Stimulated activated naive B cell treated with anti-CD40 and anti-IgM and Interleukin-4, amounts not matched to agents 10 μg/mL and 1 μg/mL and 100 μg/mL, for 72 hours (primary cell): ENCODE measurements at regions not wholly inside any gene's neighbourhood (a gene's known extent, or its start where the extent isn't known, plus 50 kb on each side); places are given as distances from the start of the nearest gene placed in this dataset.
A peak's percentile ranks its signal among the peaks of the same experiment; 100 is the strongest.

Source experiments
- ATAC-seq, 2 donors: fragments of 150-1000 bp; cut with Tn5 transposase; replicated peaks; 2 replicates each; pipeline ENCODE4 v1.10.0; 2021; ENCODE audit warnings: moderate library complexity in 1 of 2
- DNase-seq: peaks from one replicate; pipeline ENCODE4 v3.0.0; 2021
- H3K27ac Mint-ChIP-seq: one replicate; pipeline ENCODE4 v1.8.0; 2022; ENCODE audit warnings: mild to moderate bottlenecking, mixed read lengths
- H3K27me3 Mint-ChIP-seq, 2 donors: one replicate each; pipeline ENCODE4 v1.8.0; 2022; ENCODE audit warnings: mixed read lengths in 2 of 2
- H3K36me3 Mint-ChIP-seq, 2 donors: one replicate each; pipeline ENCODE4 v1.8.0; 2022; ENCODE audit warnings: mixed read lengths in 2 of 2, mild to moderate bottlenecking in 1 of 2
- H3K4me1 Mint-ChIP-seq, 2 donors: one replicate each; pipeline ENCODE4 v1.8.0; 2022; ENCODE audit warnings: mixed read lengths in 2 of 2, mild to moderate bottlenecking in 1 of 2
- H3K4me3 Mint-ChIP-seq, 2 donors: one replicate each; pipeline ENCODE4 v1.8.0; 2022; ENCODE audit warnings: mild to moderate bottlenecking in 2 of 2, mixed read lengths in 2 of 2, moderate library complexity in 1 of 2
- H3K9me3 Mint-ChIP-seq, 2 donors: one replicate each; pipeline ENCODE4 v1.8.0; 2022; ENCODE audit warnings: mixed read lengths in 2 of 2, mild to moderate bottlenecking in 1 of 2

DNA sequence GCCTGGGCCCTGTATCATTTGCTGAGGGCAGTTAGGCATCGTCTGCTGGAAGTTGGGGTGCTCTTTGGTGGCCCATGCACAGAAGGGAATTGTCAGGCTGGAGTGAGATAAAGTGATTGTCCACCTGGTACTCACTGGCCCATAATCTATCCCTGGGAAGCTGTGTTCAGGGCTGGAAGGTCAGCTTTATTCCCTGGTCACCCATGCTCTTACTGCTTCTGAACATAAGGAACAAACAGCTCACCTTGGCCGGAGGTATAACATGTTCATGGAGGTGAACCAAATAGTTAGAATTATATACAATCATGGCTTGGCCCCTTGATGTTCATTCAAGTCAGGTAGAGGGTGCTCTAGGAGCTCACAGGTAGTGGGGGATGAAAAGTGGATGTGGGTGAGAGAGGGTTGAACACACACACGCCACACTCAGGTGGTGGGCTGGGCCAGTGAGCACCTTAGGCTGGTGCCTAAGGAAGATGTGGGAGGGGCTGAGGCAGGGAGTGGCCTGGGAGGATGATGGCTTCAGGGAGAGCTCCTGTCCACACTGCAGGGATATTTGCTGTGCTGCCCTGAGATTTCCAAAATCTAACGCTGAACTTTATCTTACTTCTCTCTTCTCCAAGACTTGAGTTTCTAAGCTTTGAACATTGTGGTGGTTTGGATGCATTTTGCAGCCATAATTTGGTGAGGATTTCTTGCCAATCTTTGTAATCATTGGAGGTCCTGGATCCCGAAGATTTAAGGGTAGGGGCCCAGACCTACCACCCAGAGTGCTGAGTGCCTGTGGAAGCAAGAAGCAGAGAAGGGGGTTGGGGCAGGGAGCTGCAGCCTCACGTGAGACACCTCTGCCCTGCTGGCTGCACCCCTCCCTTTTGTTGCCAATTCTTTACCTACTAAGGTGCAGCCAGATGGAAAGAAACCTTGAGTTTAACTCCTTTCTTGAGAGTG, 420.6 kb downstream of the ZNF536 start:
- Mint-ChIP-seq H3K4me3 (no peak overlapping the region), H3K9me3 (no peaks in the 10 kb centered on the region), H3K4me1 (no peaks in the 10 kb centered on the region), H3K36me3 (no peaks in the 10 kb centered on the region), H3K27me3 (no peaks in the 10 kb centered on the region), H3K27ac (no peak overlapping the region)
- no peak for ATAC-seq
- no peak for DNase-seq

DNA sequence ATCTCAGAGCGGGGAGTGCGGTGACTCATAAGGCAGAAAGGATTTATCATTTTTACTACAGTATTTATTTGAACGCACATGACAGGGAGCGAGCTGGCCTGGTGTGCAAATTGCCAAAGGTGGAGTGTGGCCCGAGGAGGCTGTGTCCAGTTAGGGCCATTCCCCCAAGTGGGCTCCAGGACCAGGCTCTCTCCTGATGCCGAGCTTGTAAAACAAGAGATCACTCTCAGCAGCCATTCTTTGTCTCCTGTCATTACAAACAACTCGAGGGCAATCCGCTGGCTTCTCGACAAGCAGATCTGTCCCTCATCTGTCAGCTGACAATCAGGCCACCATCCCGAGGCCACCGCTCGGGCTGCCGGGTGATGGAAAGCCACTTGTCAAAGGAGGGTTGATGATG, 418.9 kb downstream of the ZNF536 start:
- no peak for DNase-seq
- Mint-ChIP-seq H3K36me3 (no peaks in the 10 kb centered on the region), H3K27me3 (no peaks in the 10 kb centered on the region), H3K4me3 (no peak overlapping the region), H3K27ac (no peak overlapping the region), H3K9me3 (no peaks in the 10 kb centered on the region), H3K4me1 (no peaks in the 10 kb centered on the region)
- ATAC-seq: no peak

DNA sequence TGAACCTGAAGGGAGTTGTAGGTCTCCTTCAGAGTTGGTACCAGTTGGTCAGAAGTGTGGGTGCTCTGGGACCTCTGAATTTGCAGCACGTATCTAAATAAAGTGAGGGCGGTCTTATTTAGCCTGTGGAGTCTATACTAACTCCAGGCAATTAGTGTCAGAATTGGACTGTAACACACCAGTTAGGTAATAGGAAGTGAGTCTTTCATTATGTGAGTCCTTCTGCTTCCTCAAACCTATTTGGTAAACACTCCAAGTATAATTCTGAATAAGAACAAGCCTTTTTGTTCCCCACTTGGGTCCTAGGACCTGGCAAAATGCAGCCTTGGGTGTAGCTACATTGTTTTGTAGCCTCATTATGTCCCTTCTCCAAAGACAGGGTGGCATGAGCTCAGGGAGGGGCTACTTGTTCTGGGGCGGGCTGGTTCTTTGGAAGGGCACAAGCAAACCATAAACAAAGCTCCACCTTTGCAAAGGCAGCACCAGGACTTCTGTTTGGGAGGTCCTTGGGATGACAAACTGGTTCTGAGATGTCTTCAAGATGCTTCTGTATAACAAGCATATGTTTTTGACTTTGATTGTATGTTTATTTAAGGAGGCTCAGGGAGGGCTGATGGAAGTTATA, 418.0 kb downstream of the ZNF536 start:
- Mint-ChIP-seq H3K4me1 (no peaks in the 10 kb centered on the region), H3K27ac (no peak overlapping the region), H3K9me3 (no peaks in the 10 kb centered on the region), H3K27me3 (no peaks in the 10 kb centered on the region), H3K4me3 (no peak overlapping the region), H3K36me3 (no peaks in the 10 kb centered on the region)
- DNase-seq (no peak), ATAC-seq (no peak)

DNA sequence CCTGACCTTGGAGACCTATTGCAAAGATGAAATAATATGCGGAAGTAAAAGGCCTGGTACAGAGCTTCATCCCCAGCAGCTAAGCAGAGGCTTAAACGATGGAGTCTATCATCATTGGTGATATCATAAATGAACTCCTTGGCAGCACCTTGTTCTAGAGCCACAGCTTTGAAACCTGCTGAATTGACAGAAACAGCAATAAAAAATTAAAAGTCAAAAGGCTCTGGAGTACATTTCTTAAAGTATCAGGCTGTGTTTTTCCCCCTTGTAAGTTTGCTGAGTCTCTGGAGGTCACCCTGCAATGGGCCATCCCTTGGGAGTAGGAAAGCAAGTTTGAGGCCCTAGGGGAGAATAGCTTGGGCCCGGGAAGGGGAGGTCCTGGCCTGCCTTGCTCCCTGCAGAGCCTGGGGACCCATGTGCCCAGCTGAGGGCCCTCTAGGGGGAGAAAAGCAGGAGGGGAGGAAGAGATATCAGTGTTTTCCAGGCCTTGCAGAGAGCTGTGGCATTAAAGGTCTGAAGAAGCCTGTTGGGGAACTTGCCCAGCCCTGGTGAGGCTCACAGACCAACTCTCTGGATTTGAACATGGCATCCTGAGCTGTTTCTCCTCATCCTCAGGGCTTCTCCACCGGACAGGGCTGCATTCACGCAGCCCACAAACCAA, 416.1 kb downstream of the ZNF536 start:
- Mint-ChIP-seq H3K27ac (no peak overlapping the region), H3K4me3 (no peak overlapping the region), H3K27me3 (no peaks in the 10 kb centered on the region), H3K36me3 (no peaks in the 10 kb centered on the region), H3K4me1 (no peaks in the 10 kb centered on the region), H3K9me3 (no peaks in the 10 kb centered on the region)
- ATAC-seq (no peak), DNase-seq (no peak)

DNA sequence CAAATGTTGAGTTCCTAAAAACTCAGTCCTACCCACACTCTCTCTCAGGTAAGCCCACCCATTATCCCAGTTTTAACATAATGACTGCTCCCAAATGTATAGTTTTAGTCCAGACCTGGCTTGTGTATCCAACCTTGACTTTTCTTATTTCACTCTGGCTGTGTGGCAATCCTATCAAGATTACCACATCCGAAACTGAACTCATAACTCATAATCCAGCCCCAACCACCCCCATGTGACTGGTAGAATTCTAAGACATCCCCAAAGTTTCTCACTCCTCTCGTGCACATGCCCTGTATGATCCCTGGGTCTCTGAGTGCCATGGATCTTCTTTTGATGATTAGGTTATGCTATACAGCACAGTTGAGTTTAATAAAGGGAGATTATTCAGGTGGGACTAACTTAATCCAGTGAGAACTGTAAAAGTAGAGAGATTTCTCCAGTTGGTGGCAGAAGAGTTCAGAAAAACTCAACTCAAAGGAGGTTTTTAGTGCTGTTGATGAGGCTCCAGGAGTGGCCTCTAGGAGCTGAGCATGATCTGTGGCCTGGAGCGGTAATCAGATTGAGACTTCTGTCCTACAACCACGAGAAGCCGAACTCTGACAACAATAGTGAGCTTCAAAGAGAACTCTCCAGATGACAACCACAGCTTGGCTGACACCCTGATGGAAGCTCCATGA, 413.4 kb downstream of the ZNF536 start:
- Mint-ChIP-seq H3K4me1 (no peaks in the 10 kb centered on the region), H3K27me3 (peaks cover 0 to 7% of the 10 kb centered on the region in 2 donors), H3K36me3 (no peaks in the 10 kb centered on the region), H3K27ac (no peak overlapping the region), H3K4me3 (no peak overlapping the region), H3K9me3 (no peaks in the 10 kb centered on the region)
- ATAC-seq: no peak
- DNase-seq: no peak

DNA sequence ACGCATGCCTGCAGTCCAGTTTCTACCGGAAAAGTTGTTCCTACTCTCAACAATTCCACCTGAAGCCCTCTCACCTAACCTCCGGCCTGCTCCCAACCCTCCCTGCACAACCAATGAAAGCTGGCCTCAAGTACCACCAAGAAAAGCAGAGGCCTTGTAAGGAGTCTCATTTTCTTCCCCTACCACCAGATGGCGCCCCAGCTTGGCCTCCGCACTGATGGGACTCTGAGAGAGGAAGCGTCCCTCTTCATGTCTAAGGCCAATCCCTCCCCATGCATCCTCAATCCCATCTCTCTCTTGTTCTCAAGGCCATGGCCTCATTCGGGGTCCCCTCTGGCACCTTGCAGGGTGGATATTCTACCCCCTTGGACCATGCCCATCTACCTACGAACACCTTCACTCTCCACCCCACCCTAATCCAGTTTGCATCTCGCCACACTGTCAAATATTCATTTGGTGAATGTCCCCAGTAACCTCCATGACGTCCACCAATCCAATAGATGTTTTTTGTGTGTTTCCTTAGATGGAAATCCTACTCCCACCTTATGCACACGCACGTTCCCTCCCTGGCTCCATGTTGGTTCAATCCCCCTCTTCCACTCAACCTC, 412.8 kb downstream of the ZNF536 start:
- peak; percentile 12 for DNase-seq
- Mint-ChIP-seq H3K4me3 (no peak overlapping the region), H3K36me3 (no peaks in the 10 kb centered on the region), H3K4me1 (no peaks in the 10 kb centered on the region), H3K27me3 (peaks cover 0 to 7% of the 10 kb centered on the region in 2 donors), H3K9me3 (no peaks in the 10 kb centered on the region), H3K27ac (no peak overlapping the region)
- ATAC-seq: peak in 1 of 2 donors; percentile 58

DNA sequence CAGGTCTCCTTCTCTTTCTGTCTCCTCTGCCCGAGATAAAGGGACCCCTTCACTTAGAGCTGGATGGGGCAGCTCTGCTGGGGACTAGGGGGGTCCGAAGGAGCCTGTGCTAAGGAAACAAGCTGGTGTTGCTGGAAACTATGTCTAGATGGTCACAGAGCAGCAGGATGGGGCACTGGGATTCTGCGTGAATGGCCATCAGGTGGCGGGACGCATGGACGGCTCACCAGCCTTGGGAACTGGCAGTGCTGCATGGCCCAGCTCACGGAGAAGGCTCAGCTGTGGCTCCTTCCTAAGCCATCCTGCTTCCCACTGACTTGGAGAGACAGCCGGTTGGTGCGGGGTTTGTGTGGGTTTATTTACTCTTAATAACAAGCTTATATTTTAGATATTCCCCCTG, 411.8 kb downstream of the ZNF536 start:
- Mint-ChIP-seq H3K27me3 (peaks cover 0 to 7% of the 10 kb centered on the region in 2 donors), H3K27ac (no peak overlapping the region), H3K36me3 (no peaks in the 10 kb centered on the region), H3K4me1 (no peaks in the 10 kb centered on the region), H3K9me3 (no peaks in the 10 kb centered on the region), H3K4me3 (no peak overlapping the region)
- DNase-seq (no peak), ATAC-seq (no peak)

DNA sequence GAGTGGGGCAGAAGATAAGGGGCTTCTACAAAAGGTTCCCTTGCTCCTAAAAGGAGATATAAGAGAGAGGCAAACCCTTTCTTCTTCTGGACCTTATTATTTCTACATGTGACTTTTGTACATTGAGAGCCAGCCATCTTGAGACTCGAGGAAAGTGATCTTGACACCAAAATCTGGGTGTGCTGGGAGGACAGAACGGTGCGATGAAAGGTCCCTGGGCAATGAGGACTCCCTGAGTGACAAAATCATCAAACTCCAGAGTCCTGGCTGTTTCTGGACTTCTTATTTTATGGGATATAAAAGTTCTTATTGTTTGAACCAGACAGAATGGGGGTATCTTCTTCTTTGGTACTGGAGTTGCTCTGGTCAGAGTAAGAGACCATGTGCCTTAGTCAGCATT, 411.0 kb downstream of the ZNF536 start:
- no peak for ATAC-seq
- H3K27me3 Mint-ChIP-seq: peaks cover 0 to 7% of the 10 kb centered on the region in 2 donors
- no peak for DNase-seq
- no peaks in the 10 kb centered on the region for H3K36me3 Mint-ChIP-seq
- no peak overlapping the region for H3K4me3 Mint-ChIP-seq
- no peaks in the 10 kb centered on the region for H3K4me1 Mint-ChIP-seq
- H3K9me3 Mint-ChIP-seq: no peaks in the 10 kb centered on the region
- no peak overlapping the region for H3K27ac Mint-ChIP-seq

DNA sequence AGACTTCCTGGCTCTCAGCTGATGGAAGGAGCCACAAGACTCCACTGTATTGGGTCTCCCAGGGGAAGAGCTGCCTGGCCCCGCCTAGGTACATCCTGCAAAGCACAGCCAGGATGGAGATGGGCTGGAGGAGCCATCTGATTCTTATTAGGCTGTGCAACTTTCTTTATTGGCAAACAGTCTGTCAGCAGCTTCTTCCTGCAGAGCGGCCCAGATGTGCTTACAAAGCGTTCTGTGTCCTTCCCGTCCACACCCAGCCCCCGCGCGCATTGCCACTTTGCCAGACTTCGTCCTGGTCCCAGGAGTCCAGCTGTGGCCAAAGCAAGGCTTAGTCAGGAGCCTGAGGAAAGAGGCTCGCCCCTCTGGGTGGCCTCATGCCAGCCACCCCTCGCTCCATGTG, 409.3 kb downstream of the ZNF536 start:
- Mint-ChIP-seq H3K36me3 (no peaks in the 10 kb centered on the region), H3K27ac (no peak overlapping the region), H3K9me3 (no peaks in the 10 kb centered on the region), H3K4me1 (no peaks in the 10 kb centered on the region), H3K27me3 (peaks cover 0 to 7% of the 10 kb centered on the region in 2 donors), H3K4me3 (no peak overlapping the region)
- DNase-seq: no peak
- no peak for ATAC-seq

DNA sequence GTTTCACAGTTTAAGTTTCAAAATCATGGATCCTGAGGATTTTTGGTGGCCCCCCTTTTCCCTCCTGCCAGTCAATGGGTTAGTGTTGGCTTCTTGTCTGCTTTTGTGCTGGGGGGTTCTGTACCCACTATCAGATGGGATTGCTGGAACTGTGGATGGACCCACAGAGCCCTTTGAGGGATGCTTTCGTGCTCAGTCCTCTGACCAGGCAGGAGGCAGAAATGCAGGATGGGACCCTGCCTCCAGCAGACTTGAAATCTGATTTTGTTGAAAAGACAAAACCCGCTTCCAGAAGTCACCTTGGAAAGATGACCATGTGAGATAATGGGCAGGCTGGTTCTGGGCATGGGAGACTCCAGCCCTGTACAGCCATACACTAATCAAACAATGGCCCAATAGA, 408.9 kb downstream of the ZNF536 start:
- ATAC-seq (no peak), DNase-seq (no peak)
- Mint-ChIP-seq H3K27me3 (peaks cover 0 to 7% of the 10 kb centered on the region in 2 donors), H3K4me1 (no peaks in the 10 kb centered on the region), H3K4me3 (no peak overlapping the region), H3K36me3 (no peaks in the 10 kb centered on the region), H3K27ac (no peak overlapping the region), H3K9me3 (no peaks in the 10 kb centered on the region)

DNA sequence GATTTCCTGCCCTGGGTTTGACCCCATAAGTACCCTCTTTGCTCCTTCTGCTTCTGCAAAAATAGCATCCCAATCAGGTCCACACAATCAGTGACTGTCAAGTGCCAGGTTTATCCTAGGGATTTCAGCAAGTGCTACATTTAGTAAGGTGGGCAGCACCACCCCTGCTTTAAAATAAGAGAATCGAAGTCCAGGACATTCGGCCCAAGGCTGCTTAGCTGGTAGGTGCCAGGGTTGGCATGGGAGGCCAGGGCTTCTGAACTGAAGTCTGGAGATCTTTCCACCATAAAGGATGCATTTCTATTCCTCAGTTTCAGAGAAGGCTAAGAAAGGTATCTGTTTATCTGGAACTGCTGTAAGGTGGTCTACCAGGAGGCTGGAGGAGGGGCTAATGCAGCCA, 408.3 kb downstream of the ZNF536 start:
- no peak overlapping the region for H3K4me3 Mint-ChIP-seq
- no peak for ATAC-seq
- DNase-seq: no peak
- H3K9me3 Mint-ChIP-seq: peaks cover 0 to under 1% of the 10 kb centered on the region in 2 donors
- no peaks in the 10 kb centered on the region for H3K4me1 Mint-ChIP-seq
- H3K27me3 Mint-ChIP-seq: peaks cover 0 to 7% of the 10 kb centered on the region in 2 donors
- H3K36me3 Mint-ChIP-seq: no peaks in the 10 kb centered on the region
- H3K27ac Mint-ChIP-seq: no peak overlapping the region

DNA sequence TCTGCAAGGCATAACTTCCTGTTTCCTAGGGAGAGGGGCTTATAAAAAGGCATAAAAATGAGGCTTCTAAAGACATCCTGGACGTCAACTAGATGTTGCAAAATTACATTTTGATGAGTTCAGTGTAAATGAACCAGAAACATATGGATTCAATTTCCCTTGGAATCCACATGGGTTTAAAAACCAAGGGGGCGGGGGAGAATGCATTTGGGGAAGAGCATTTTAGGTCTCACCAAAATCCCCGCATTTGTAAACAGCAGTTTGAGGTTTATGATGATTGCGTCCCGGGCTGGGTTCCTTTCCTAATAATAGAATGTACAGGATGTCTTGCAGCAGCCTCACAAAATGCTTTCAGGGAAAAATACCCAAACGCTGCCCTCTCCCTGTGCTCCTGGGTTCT, 407.8 kb downstream of the ZNF536 start:
- Mint-ChIP-seq H3K27ac (no peak overlapping the region), H3K36me3 (no peaks in the 10 kb centered on the region), H3K9me3 (peaks cover 0 to 1% of the 10 kb centered on the region in 2 donors), H3K4me3 (no peak overlapping the region), H3K27me3 (peaks cover 0 to 7% of the 10 kb centered on the region in 2 donors), H3K4me1 (no peaks in the 10 kb centered on the region)
- no peak for DNase-seq
- ATAC-seq: no peak

DNA sequence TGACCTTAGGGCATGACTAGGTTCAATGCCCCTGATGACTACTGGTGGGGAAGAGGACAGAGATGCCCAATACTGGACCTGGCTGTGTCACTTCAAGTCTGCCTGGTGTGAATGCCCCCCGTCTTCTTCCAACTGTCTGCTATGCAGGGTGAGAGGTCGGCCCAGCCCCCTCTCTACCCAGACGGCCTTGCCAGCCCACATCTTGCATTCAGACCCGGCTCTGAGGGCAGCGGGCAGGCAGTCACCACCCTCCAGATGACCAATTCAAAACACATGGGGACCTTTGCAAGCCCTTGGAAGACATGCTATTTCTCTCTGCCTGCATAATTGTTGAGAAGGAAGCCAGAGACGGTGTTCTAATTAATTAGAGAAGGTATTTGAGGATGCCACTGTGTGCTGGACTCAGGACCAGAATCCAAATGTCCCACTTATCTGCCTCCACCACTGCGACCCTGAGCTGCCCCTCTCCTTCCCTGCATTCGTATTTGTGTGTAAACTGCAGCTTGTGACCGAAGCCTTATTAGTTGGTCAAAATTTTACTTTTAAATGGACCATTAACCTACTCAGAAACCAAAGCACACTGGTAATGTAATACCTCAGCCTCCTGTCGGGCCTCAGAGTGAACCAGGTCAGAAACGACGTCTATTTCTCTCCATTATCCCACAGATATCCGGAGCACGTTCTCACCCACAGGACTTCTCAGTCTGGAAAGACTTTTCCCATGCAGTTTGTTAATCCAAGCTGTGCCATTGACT, 407.0 kb downstream of the ZNF536 start:
- H3K4me1 Mint-ChIP-seq: no peaks in the 10 kb centered on the region
- DNase-seq (no peak), ATAC-seq (no peak)
- H3K9me3 Mint-ChIP-seq: peaks cover 0 to 1% of the 10 kb centered on the region in 2 donors
- H3K27ac Mint-ChIP-seq: no peak overlapping the region
- no peak overlapping the region for H3K4me3 Mint-ChIP-seq
- H3K36me3 Mint-ChIP-seq: no peaks in the 10 kb centered on the region
- H3K27me3 Mint-ChIP-seq: peaks cover 0 to 7% of the 10 kb centered on the region in 2 donors
